Erythroblast (primary cell): ENCODE measurements at regions not wholly inside any gene's neighbourhood (a gene's known extent, or its start where the extent isn't known, plus 50 kb on each side); places are given as distances from the start of the nearest gene placed in this dataset.
"Not testable (repeated sequence)": the region's sequence is repeated elsewhere in the genome, so short reads cannot be mapped to it uniquely, and the experiment has no call there.

Experiments used
- GATA1 ChIP-seq: IDR thresholded peaks from 2 replicates; pipeline ENCODE4 v1.6.1; 2011; ENCODE audit warnings: low read depth, mild to moderate bottlenecking, control low read depth, low read length, moderate library complexity
- POLR2A ChIP-seq: IDR thresholded peaks from 2 replicates; pipeline ENCODE4 v1.6.1; 2011; ENCODE audit warnings: mild to moderate bottlenecking, low read length

DNA sequence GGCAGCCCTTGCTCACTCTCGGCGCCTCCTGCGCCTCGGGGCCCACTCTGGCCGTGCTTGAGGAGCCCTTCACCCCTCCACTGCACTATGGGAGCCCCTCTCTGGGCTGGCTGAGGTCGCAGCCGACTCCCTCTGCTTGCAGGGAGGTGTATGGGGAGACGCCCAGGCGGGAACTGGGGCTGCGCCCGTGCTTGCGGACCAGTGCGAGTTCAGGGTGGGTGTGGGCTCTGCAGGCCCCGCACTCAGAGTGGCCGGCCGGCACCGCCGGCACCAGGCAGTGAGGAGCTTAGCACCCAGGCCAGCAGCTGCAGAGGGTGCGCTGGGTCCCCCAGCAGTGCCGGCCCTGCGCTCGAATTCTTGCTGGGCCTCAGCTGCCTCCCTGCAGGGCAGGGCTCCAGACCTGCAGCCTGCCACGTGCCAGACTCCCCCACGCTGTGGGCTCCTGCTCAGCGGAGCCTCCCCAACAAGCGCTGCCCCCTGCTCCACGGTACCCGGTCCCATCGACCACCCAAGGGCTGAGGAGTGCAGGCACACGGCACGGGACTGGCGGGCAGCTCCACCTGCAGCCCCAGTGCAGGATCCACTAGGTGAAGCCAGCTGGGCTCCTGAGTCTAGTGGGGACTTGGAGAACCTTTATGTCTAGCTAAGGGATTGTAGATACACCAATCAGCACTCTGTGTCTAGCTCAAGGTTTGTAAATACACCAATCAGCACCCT is 54.0 kb upstream of the WWC2 start:
- TF ChIP-seq POLR2A, GATA1: not testable (repeated sequence)
